IMR-90 (cell line): ENCODE measurements at regions not wholly inside any gene's neighbourhood (a gene's known extent, or its start where the extent isn't known, plus 50 kb on each side); places are given as distances from the start of the nearest gene placed in this dataset.

Source experiments
- CHD1 ChIP-seq: IDR thresholded peaks from 2 replicates; pipeline ENCODE4 v1.6.1; 2012; ENCODE audit warnings: low read depth, low read length, improper control_type of control experiment
- POLR2A ChIP-seq: IDR thresholded peaks from 2 replicates; pipeline ENCODE4 v1.6.1; 2012; ENCODE audit warnings: mild to moderate bottlenecking, low read depth, low read length
- RAD21 ChIP-seq: IDR thresholded peaks from 2 replicates; pipeline ENCODE4 v1.6.1; 2012; ENCODE audit warnings: low read length, improper control_type of control experiment
- TF ChIP-seq, protein P1 (sequence below): conservative IDR thresholded peaks from 2 replicates; pipeline ENCODE4 v1.5.1; 2012; ENCODE audit warnings: mild to moderate bottlenecking, low read depth, low read length, improper control_type of control experiment

DNA sequence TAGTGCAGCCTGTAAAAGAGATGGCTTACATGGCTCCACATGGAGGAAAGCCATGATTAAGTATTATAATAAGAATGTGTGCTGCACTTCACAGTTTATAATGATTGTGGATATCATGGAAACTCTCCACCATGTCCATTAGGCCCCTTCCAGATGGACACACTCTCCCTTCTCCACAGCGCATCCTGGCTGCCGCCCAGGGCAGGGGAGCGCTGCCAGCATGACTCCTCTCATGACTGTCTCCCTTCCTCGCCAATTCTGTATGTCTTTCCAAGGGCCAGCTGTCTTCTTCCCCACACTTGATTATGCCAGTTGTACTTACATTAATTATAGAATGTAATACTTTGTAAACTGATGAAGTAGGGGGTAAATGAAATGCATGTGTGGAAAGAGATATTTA lies 259.3 kb upstream of the TMEM72 start:
- TF ChIP-seq, protein P1, sequence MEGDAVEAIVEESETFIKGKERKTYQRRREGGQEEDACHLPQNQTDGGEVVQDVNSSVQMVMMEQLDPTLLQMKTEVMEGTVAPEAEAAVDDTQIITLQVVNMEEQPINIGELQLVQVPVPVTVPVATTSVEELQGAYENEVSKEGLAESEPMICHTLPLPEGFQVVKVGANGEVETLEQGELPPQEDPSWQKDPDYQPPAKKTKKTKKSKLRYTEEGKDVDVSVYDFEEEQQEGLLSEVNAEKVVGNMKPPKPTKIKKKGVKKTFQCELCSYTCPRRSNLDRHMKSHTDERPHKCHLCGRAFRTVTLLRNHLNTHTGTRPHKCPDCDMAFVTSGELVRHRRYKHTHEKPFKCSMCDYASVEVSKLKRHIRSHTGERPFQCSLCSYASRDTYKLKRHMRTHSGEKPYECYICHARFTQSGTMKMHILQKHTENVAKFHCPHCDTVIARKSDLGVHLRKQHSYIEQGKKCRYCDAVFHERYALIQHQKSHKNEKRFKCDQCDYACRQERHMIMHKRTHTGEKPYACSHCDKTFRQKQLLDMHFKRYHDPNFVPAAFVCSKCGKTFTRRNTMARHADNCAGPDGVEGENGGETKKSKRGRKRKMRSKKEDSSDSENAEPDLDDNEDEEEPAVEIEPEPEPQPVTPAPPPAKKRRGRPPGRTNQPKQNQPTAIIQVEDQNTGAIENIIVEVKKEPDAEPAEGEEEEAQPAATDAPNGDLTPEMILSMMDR = no peak
- TF ChIP-seq RAD21 = no peak
- TF ChIP-seq POLR2A = no peak
- no peak for TF ChIP-seq CHD1
